ENCODE measurements at regions not wholly inside any gene's neighbourhood (a gene's known extent, or its start where the extent isn't known, plus 50 kb on each side); places are given as distances from the start of the nearest gene placed in this dataset.

- H3K36me3 ChIP-seq (replicated peaks; ENCODE audit: low read depth, low read length): no peaks in the 10 kb centered on the region
- no peak overlapping the region for H2AFZ ChIP-seq (ENCODE audit: low read depth, low read length)
- no peak overlapping the region for H3K4me3 ChIP-seq (ENCODE audit: low read length)
- TF ChIP-seq, protein P1, sequence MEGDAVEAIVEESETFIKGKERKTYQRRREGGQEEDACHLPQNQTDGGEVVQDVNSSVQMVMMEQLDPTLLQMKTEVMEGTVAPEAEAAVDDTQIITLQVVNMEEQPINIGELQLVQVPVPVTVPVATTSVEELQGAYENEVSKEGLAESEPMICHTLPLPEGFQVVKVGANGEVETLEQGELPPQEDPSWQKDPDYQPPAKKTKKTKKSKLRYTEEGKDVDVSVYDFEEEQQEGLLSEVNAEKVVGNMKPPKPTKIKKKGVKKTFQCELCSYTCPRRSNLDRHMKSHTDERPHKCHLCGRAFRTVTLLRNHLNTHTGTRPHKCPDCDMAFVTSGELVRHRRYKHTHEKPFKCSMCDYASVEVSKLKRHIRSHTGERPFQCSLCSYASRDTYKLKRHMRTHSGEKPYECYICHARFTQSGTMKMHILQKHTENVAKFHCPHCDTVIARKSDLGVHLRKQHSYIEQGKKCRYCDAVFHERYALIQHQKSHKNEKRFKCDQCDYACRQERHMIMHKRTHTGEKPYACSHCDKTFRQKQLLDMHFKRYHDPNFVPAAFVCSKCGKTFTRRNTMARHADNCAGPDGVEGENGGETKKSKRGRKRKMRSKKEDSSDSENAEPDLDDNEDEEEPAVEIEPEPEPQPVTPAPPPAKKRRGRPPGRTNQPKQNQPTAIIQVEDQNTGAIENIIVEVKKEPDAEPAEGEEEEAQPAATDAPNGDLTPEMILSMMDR (IDR thresholded peaks at IDR 0.05; ENCODE audit: low read depth, low read length): no peak
- no peak for TF ChIP-seq EZH2phosphoT487 (IDR thresholded peaks at IDR 0.05; ENCODE audit: low read depth)
- 0 out of 2 replicates have a peak, but pooled peaks cover 3% of the 10 kb centered on the region for H3K9me3 ChIP-seq (ENCODE audit: insufficient read depth, low read length)
- no peaks in the 10 kb centered on the region for H3K27me3 ChIP-seq (ENCODE audit: low read depth, low read length)
- H3K27ac ChIP-seq (ENCODE audit: low read length): no peak overlapping the region
- H4K20me1 ChIP-seq (ENCODE audit: insufficient read depth, low read length): no peaks in the 10 kb centered on the region
- H3K79me2 ChIP-seq (ENCODE audit: low read length): no peaks in the 10 kb centered on the region
- no peaks in the 10 kb centered on the region for H3K4me1 ChIP-seq (ENCODE audit: low read length)
- no peak overlapping the region for H3K4me2 ChIP-seq (ENCODE audit: low read length)
- no peak overlapping the region for H3K9ac ChIP-seq (ENCODE audit: low read length)
Measured at GRCh38 chr2:59389240-59389639, 1148.1 kb upstream of the FANCL start.

- Histone ChIP-seq H3K27ac (ENCODE audit: low read length) (no peak overlapping the region), H3K4me1 (ENCODE audit: low read length) (no peaks in the 10 kb centered on the region), H3K27me3 (ENCODE audit: low read depth, low read length) (no peaks in the 10 kb centered on the region), H4K20me1 (ENCODE audit: insufficient read depth, low read length) (no peaks in the 10 kb centered on the region), H3K4me2 (ENCODE audit: low read length) (no peak overlapping the region), H2AFZ (ENCODE audit: low read depth, low read length) (no peak overlapping the region), H3K79me2 (ENCODE audit: low read length) (no peaks in the 10 kb centered on the region), H3K9me3 (ENCODE audit: insufficient read depth, low read length) (no peaks in the 10 kb centered on the region), H3K36me3 (replicated peaks; ENCODE audit: low read depth, low read length) (no peaks in the 10 kb centered on the region), H3K4me3 (ENCODE audit: low read length) (no peak overlapping the region), H3K9ac (ENCODE audit: low read length) (no peak overlapping the region)
- TF ChIP-seq, protein P1 (IDR thresholded peaks at IDR 0.05; ENCODE audit: low read depth, low read length): no peak
- no peak for TF ChIP-seq EZH2phosphoT487 (IDR thresholded peaks at IDR 0.05; ENCODE audit: low read depth)
Measured at GRCh38 chr2:59385971-59386370, 1144.8 kb upstream of the FANCL start.

GRCh38 chr2:59383473-59383872 is 1142.3 kb upstream of the FANCL start:
- no peaks in the 10 kb centered on the region for H3K27me3 ChIP-seq (ENCODE audit: low read depth, low read length)
- H3K36me3 ChIP-seq (replicated peaks; ENCODE audit: low read depth, low read length): no peaks in the 10 kb centered on the region
- no peak overlapping the region for H3K4me3 ChIP-seq (ENCODE audit: low read length)
- no peak overlapping the region for H3K4me2 ChIP-seq (ENCODE audit: low read length)
- H3K79me2 ChIP-seq (ENCODE audit: low read length): no peaks in the 10 kb centered on the region
- H4K20me1 ChIP-seq (ENCODE audit: insufficient read depth, low read length): no peaks in the 10 kb centered on the region
- H3K9ac ChIP-seq (ENCODE audit: low read length): no peak overlapping the region
- no peaks in the 10 kb centered on the region for H3K9me3 ChIP-seq (ENCODE audit: insufficient read depth, low read length)
- H3K4me1 ChIP-seq (ENCODE audit: low read length): no peaks in the 10 kb centered on the region
- H2AFZ ChIP-seq (ENCODE audit: low read depth, low read length): no peak overlapping the region
- H3K27ac ChIP-seq (ENCODE audit: low read length): no peak overlapping the region
- TF ChIP-seq, protein P1 (IDR thresholded peaks at IDR 0.05; ENCODE audit: low read depth, low read length): no peak
- no peak for TF ChIP-seq EZH2phosphoT487 (IDR thresholded peaks at IDR 0.05; ENCODE audit: low read depth)

DNA sequence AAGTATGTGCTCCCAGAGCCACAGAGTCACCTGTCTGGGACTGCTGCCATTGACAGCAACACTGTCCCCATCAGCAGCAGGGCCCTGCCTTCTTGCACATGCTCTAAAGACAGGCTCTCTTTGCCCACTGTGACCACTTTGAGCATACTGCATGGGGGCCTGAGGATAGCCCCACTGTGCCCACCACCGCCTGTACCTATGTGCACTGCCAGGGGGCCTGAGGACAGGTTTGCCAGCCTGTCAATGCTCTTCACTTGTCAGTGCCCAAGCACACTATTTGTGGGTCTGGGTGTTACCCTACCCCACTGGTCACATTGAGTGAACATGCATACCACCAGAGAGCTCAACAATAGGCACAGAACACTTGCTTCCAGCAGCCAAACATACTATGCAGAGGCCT is 1137.0 kb upstream of the FANCL start:
- H3K27ac ChIP-seq (ENCODE audit: low read length): no peak overlapping the region
- H2AFZ ChIP-seq (ENCODE audit: low read depth, low read length): no peak overlapping the region
- no peaks in the 10 kb centered on the region for H3K79me2 ChIP-seq (ENCODE audit: low read length)
- no peaks in the 10 kb centered on the region for H3K27me3 ChIP-seq (ENCODE audit: low read depth, low read length)
- H3K9ac ChIP-seq (ENCODE audit: low read length): no peak overlapping the region
- no peak overlapping the region for H3K4me3 ChIP-seq (ENCODE audit: low read length)
- no peaks in the 10 kb centered on the region for H3K9me3 ChIP-seq (ENCODE audit: insufficient read depth, low read length)
- no peak overlapping the region for H3K4me2 ChIP-seq (ENCODE audit: low read length)
- no peaks in the 10 kb centered on the region for H4K20me1 ChIP-seq (ENCODE audit: insufficient read depth, low read length)
- H3K4me1 ChIP-seq (ENCODE audit: low read length): no peaks in the 10 kb centered on the region
- TF ChIP-seq EZH2phosphoT487 (IDR thresholded peaks at IDR 0.05; ENCODE audit: low read depth): no peak
- TF ChIP-seq, protein P1 (IDR thresholded peaks at IDR 0.05; ENCODE audit: low read depth, low read length): no peak
- no peaks in the 10 kb centered on the region for H3K36me3 ChIP-seq (replicated peaks; ENCODE audit: low read depth, low read length)

Data from OCI-LY3 (cell line).